HG03575 (cell line): ENCODE measurements at regions not wholly inside any gene's neighbourhood (a gene's known extent, or its start where the extent isn't known, plus 50 kb on each side); places are given as distances from the start of the nearest gene placed in this dataset.

ENCODE experiments used
- ATAC-seq: cut with Tn5 transposase; IDR thresholded peaks from one replicate; pipeline ENCODE4 v1.9.1; 2021; ENCODE audit not compliant: unreplicated experiment, insufficient number of reproducible peaks, low FRiP score; ENCODE audit errors: extremely low read depth

GRCh38 chr3:146818866-146819265, 213.7 kb upstream of the PLSCR5 start:
- ATAC-seq, result no peak

GRCh38 chr3:146818301-146818700, 213.2 kb upstream of the PLSCR5 start:
- ATAC-seq, result no peak

DNA sequence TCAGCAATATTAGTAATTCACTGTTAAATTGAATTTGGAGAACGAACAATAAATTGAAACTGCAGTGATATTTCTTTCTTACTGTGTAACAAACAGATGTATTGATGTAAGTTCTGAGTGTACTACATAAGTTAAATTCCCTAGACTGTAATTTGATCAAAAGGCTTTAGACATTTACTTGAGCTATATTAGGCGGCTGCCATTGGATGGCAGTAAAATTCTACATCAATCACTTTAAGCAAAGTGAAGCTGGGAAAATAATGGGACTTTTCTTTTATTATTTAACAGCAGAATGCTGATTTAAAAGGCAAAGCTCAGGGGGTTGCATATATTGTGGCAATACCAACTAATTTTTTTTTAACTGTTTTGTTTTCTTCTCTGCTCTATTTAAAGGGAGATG, 212.6 kb upstream of the PLSCR5 start:
- ATAC-seq, result no peak

DNA sequence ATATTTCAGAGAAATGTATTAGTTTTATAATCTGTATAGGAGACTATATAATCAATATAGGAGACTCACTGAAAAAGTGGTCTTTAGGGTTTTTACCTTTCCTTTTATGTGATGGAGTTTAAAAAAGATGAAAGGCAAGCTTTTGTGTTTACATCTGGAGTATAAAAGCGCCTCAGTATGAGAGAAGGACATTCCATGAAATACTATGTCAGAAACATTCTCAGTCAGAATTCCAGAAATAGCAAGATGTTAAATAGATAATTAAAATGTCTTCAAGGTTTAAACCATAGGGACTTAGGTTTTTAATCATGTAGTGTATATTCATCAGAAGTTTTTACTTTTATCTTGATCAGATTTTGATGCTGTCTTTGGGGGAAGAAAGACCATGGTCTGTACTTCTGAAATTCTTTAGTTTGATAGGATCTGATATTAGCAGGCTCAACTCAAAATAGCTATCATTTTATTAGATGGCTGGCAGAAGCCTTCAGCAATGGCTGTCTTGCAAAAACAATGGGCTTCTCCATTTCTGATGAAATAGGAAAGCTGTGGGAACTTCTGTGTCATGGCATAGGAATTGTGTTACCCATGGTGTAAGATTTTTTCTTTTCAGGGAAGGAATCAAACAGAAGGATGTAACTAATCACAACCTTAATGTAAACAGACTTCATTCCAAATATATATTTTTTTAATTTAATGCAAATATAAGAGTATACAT, 209.6 kb upstream of the PLSCR5 start:
- ATAC-seq, result no peak

DNA sequence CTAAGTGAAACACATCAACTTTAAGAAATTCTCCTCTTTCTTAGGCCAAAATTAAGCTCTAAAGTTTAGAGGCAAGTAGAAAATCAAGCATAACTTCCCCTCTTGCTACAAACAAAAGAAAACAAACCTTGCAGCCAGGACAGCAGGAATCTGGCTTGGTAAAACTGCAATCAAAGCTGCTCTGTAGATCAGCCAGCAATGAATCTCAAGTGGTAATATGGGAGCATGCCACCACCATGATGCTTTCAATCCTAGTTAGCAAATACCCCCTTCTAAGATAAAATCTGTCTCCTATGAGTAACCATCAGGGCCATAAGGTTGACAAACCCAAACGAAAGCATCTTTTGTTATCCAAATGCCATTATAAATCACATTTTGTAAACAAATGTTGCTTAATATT, 208.3 kb upstream of the PLSCR5 start:
- no peak for ATAC-seq

GRCh38 chr3:146803745-146804144, 198.6 kb upstream of the PLSCR5 start:
- no peak for ATAC-seq

- no peak for ATAC-seq
Observed at GRCh38 chr3:146801492-146801891, 196.3 kb upstream of the PLSCR5 start.

DNA sequence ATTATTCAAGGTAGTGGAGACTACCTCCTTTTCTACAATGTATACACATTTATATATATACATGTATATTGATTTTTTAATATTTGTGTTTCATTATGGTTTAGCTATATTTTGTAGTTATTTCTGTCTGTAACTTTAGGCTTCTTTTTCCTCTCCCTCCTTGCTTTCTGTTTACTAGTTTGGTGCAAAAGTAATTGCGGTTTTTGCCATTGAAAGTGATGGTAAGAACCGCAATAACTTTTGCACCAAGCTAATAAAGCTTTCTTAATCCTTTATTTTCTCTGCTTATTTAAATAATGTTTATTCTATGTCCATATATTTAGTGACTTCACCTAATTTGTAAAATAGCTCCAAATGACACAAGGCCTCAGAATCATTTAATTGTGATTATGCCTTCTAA, 195.3 kb upstream of the PLSCR5 start:
- ATAC-seq, result no peak

DNA sequence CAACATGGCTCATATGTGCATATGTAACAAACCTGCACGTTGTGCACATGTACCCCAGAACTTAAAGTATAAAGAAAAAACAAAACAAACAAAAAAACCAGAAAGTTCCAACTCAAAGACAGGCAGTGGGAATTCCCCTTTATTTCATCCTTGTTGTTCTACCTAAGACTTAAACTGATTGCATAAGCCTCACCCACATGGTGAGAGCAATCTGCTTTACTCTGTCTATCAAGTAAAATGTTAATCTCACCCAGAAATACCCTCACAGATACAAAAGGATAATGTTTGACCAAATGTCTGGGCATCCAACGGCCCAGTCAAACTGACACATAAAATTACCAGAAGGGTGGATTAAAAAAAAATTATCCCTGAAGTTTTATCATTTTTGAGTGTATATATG, 190.9 kb upstream of the PLSCR5 start:
- no peak for ATAC-seq

DNA sequence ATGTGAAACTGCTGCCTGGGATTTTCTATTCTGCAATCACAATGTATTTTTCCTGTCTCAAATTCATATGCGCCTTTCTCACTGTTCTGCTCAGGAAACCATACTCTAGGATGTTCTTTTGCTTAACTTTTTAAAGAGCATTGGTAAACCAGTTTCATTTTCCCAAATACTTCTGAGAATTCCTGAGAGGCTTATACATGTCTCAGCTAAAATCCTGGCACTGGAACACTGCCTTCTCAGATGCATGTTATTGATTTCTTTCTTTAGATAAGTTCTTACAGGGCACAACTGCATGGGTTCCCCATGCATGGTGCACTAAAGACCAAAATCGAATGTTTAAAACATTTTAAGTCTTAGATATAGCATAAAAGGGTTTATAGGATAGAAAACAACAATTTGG, 178.3 kb upstream of the PLSCR5 start:
- ATAC-seq, result no peak

DNA sequence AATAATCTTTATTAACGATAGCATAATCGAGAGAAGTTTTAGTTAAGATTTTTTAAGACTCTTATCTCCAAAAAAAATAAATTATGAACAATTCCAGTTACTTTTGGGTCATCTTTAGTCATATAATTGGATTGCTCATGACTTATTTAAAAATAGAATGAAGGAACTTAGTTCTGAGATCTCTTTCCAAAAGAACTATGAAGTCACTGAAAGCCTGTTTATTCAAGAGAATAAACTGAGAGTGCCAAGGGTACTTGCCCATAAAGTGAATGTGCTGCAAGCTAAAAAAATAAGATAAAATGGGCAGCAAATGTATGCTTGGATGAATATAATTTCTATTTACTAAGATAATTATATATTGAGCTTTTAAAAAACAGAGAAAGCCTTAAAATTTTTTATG, 176.5 kb upstream of the PLSCR5 start:
- ATAC-seq, result no peak

GRCh38 chr3:146781059-146781458, 175.9 kb upstream of the PLSCR5 start:
- ATAC-seq, result no peak

DNA sequence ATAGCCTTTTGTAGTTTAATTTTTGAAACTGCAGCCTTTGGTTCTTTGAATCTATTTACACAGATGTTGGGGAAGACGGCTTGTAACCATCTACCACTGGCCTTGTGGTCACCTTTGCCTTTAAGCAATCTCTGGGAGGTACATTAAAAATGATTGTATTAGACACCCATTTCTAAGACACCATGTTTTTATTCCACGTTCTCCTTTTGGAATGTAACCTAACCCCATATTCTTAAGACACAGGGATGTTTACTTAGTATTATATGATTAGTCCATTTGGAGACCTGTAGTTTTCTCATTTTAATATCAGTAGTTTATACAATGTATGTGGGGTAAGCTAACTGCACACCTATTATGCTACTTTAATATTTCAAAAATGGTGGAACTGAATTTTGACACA, 175.1 kb upstream of the PLSCR5 start:
- no peak for ATAC-seq

DNA sequence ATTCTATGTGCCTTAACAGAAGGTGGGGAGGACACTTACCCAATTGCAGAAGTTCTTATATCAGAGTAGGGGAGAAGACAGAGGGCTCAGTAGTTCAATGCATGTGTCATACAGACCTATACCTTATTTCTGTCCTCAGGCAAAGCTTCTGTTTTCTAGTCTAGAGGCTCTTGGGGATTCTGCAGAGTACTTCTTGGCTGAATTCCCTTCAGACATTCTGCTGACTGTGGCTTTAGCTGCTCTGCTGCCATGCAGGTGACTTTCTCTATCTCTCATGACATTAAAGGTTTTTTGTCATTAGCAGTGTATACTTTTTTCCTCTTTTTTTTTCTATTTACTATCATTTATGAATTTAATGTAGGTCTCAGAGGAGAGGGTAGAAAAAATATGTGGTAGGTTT, 172.8 kb upstream of the PLSCR5 start:
- no peak for ATAC-seq

DNA sequence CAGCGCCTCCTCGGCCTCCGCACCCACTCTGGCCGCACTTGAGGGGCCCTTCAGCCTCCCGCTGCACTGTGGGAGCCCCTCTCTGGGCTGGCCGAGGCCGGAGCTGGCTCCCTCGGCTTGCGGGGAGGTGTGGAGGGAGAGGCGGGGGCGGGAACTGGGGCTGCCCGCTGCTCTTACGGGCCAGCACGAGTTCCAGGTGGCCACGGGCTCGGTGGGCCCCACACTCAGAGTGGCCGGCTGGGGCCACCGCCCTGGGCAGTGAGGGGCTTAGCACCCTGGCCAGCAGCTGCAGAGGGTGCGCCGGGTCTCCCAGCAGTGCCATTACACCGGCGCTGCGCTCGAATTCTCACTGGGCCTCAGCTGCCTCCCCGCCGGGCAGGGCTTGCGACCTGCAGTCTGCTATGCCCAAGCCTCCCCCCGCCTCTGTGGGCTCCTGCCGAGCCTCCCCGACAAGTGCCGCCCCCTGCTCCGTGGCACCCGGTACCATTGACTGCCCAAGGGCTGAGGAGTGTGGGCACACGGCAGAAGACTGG, 167.1 kb upstream of the PLSCR5 start:
- ATAC-seq, result no peak

- no peak for ATAC-seq
Observed at GRCh38 chr3:146770881-146771280, 165.7 kb upstream of the PLSCR5 start.

- no peak for ATAC-seq
Observed at GRCh38 chr3:146770301-146770700, 165.2 kb upstream of the PLSCR5 start.

GRCh38 chr3:146757759-146758158, 152.6 kb upstream of the PLSCR5 start:
- ATAC-seq, result no peak

- no peak for ATAC-seq
Observed at GRCh38 chr3:146750196-146750595, 145.1 kb upstream of the PLSCR5 start.

- ATAC-seq, result no peak
Observed at GRCh38 chr3:146747928-146748327, 142.8 kb upstream of the PLSCR5 start.

DNA sequence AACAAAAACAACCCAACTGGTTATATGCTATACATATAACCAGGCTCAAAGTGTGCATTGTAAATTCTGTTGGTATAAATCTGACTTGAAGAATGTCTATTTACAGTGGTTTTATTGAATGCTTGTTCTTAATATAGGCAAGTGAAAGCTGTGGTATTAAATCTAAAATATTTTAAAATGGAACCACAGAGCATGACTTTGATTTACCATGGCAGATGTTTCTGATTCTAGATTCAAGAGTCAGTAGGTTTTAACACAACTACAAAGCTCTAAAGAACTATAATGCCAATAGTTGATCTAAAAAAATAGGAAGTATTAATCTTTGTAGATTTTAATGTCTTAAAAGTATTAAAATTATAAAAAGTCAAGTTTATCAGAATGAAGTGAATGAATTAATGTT, 141.9 kb upstream of the PLSCR5 start:
- ATAC-seq, result no peak
